GM23338 (cell line): ENCODE measurements at regions not wholly inside any gene's neighbourhood (a gene's known extent, or its start where the extent isn't known, plus 50 kb on each side); places are given as distances from the start of the nearest gene placed in this dataset.

ENCODE experiments used
- ATAC-seq: fragments of 200-7000 bp; cut with Tn5 transposase; 3 replicates; pipeline ENCODE4 v1.9.1; 2020
- DNase-seq: peaks from one replicate; pipeline ENCODE4 v3.0.0-alpha.2; 2015; ENCODE audit warnings: low spot score
- H2AFZ ChIP-seq: fragments of 200-600 bp; sonication (generic); 2 replicates; pipeline ENCODE4 v1.8.0; 2016; ENCODE audit warnings: antibody characterized with exemption, mild to moderate bottlenecking, moderate library complexity
- H3F3A ChIP-seq: fragments of 200-600 bp; sonication (generic); replicated peaks from 2 replicates; pipeline ENCODE4 v1.8.0; 2017; ENCODE audit warnings: antibody characterized with exemption, mixed run types, low read depth
- H3K27ac ChIP-seq: fragments of 200-600 bp; sonication (generic); 2 replicates; pipeline ENCODE4 v1.6.1; 2016; ENCODE audit warnings: low read depth
- H3K27me3 ChIP-seq: fragments of 200-600 bp; sonication (generic); 2 replicates; pipeline ENCODE4 v1.8.0; 2016; ENCODE audit warnings: mild to moderate bottlenecking, mixed run types, moderate library complexity; ENCODE audit not compliant: insufficient read depth
- H3K36me3 ChIP-seq: fragments of 200-600 bp; sonication (generic); 2 replicates; pipeline ENCODE4 v1.8.0; 2016; ENCODE audit warnings: mild to moderate bottlenecking; ENCODE audit not compliant: insufficient read depth
- H3K4me1 ChIP-seq: fragments of 200-600 bp; sonication (generic); 2 replicates; pipeline ENCODE4 v1.8.0; 2016; ENCODE audit warnings: mild to moderate bottlenecking, moderate library complexity; ENCODE audit not compliant: insufficient read depth
- H3K4me2 ChIP-seq: fragments of 200-600 bp; sonication (generic); 2 replicates; pipeline ENCODE4 v1.7.1; 2017; ENCODE audit warnings: mixed run types
- H3K4me3 ChIP-seq: fragments of 200-600 bp; sonication (generic); 2 replicates; pipeline ENCODE4 v1.6.1; 2016; ENCODE audit warnings: mixed run types
- H3K79me2 ChIP-seq: fragments of 200-600 bp; sonication (generic); replicated peaks from 2 replicates; pipeline ENCODE4 v1.8.0; 2017; ENCODE audit warnings: mild to moderate bottlenecking; ENCODE audit not compliant: insufficient read depth
- H3K9me2 ChIP-seq: fragments of 200-600 bp; sonication (generic); 2 replicates; pipeline ENCODE4 v1.8.0; 2017; ENCODE audit not compliant: insufficient read depth
- H4K20me1 ChIP-seq: fragments of 200-600 bp; sonication (generic); replicated peaks from 2 replicates; pipeline ENCODE4 v1.8.0; 2017; ENCODE audit warnings: mild to moderate bottlenecking; ENCODE audit not compliant: insufficient read depth
- H3K27ac Mint-ChIP-seq: 2 replicates; pipeline ENCODE4 v1.8.0; 2020; ENCODE audit warnings: inconsistent platforms, mild to moderate bottlenecking, moderate library complexity, mixed read lengths
- H3K27me3 Mint-ChIP-seq: 3 replicates; pipeline ENCODE4 v1.8.0; 2022; ENCODE audit warnings: low read depth, mild to moderate bottlenecking, moderate library complexity, mixed read lengths, inconsistent platforms; ENCODE audit not compliant: insufficient read depth, poor library complexity
- H3K36me3 Mint-ChIP-seq: 3 replicates; pipeline ENCODE4 v1.8.0; 2021; ENCODE audit warnings: low read depth, mild to moderate bottlenecking, inconsistent platforms, moderate library complexity, mixed read lengths
- H3K4me1 Mint-ChIP-seq: 3 replicates; pipeline ENCODE4 v1.8.0; 2020; ENCODE audit warnings: mild to moderate bottlenecking, inconsistent platforms, mixed read lengths
- H3K4me3 Mint-ChIP-seq: 3 replicates; pipeline ENCODE4 v1.8.0; 2021; ENCODE audit warnings: moderate library complexity, mild to moderate bottlenecking, inconsistent platforms, mixed read lengths
- H3K9me3 Mint-ChIP-seq: 3 replicates; pipeline ENCODE4 v1.8.0; 2020; ENCODE audit warnings: moderate library complexity, mild to moderate bottlenecking, inconsistent platforms, mixed read lengths
- CREB1 ChIP-seq: fragments of 250-450 bp; sonication (Bioruptor Pico); IDR thresholded peaks from 2 replicates; pipeline ENCODE4 v1.5.0; 2020; ENCODE audit warnings: low read depth, mild to moderate bottlenecking, moderate library complexity
- CTCF ChIP-seq, 2 experiments: fragments of 200-600 bp in 1 of 2; sonication (generic) in 1 of 2; conservative IDR thresholded peaks; 2 replicates each; pipeline versions ENCODE4 v1.5.1 to v1.6.1; 2016 to 2017; ENCODE audit warnings: antibody characterized with exemption in 2 of 2, low read depth in 2 of 2, mild to moderate bottlenecking in 2 of 2, moderate library complexity in 1 of 2
- ETS1 ChIP-seq: IDR thresholded peaks from 2 replicates; pipeline ENCODE4 v1.6.1; 2016; ENCODE audit warnings: antibody characterized with exemption
- EZH2 ChIP-seq: fragments of 200-600 bp; sonication (generic); IDR thresholded peaks from one replicate; pipeline ENCODE4 v1.8.0; 2017; ENCODE audit warnings: antibody characterized with exemption, mild to moderate bottlenecking, low read depth; ENCODE audit not compliant: unreplicated experiment
- EZH2phosphoT487 ChIP-seq: fragments of 200-600 bp; sonication (generic); IDR thresholded peaks from one replicate; pipeline ENCODE4 v1.8.1; 2018; ENCODE audit warnings: antibody characterized with exemption; ENCODE audit not compliant: unreplicated experiment
- JUNB ChIP-seq: IDR thresholded peaks from one replicate; pipeline ENCODE4 v1.6.1; 2016; ENCODE audit warnings: antibody characterized with exemption; ENCODE audit not compliant: unreplicated experiment
- NANOG ChIP-seq: IDR thresholded peaks from 2 replicates; pipeline ENCODE4 v1.6.1; 2016; ENCODE audit warnings: antibody characterized with exemption, borderline replicate concordance
- POLR2AphosphoS5 ChIP-seq: IDR thresholded peaks from 2 replicates; pipeline ENCODE4 v1.6.1; 2016; ENCODE audit warnings: antibody characterized with exemption, low read depth
- STAT1 ChIP-seq: IDR thresholded peaks from one replicate; pipeline ENCODE4 v1.6.1; 2016; ENCODE audit warnings: antibody characterized with exemption; ENCODE audit not compliant: unreplicated experiment
- ZNF114 ChIP-seq: fragments of 250-450 bp; sonication (Bioruptor Pico); IDR thresholded peaks from 2 replicates; pipeline ENCODE4 v1.5.0; 2020; ENCODE audit warnings: mild to moderate bottlenecking, moderate library complexity
- ZNF331 ChIP-seq: fragments of 250-450 bp; sonication (Bioruptor Pico); IDR thresholded peaks from 2 replicates; pipeline ENCODE4 v1.5.0; 2020; ENCODE audit warnings: low read depth, mild to moderate bottlenecking, moderate library complexity
- TF ChIP-seq, protein P1 (sequence below): IDR thresholded peaks from one replicate; pipeline ENCODE4 v1.6.1; 2018; ENCODE audit warnings: antibody characterized with exemption; ENCODE audit not compliant: unreplicated experiment
- TF ChIP-seq, protein P2 (sequence below): fragments of 250-450 bp; sonication (Bioruptor Pico); IDR thresholded peaks from 2 replicates; pipeline ENCODE4 v1.5.0; 2020; ENCODE audit warnings: mild to moderate bottlenecking, moderate library complexity

DNA sequence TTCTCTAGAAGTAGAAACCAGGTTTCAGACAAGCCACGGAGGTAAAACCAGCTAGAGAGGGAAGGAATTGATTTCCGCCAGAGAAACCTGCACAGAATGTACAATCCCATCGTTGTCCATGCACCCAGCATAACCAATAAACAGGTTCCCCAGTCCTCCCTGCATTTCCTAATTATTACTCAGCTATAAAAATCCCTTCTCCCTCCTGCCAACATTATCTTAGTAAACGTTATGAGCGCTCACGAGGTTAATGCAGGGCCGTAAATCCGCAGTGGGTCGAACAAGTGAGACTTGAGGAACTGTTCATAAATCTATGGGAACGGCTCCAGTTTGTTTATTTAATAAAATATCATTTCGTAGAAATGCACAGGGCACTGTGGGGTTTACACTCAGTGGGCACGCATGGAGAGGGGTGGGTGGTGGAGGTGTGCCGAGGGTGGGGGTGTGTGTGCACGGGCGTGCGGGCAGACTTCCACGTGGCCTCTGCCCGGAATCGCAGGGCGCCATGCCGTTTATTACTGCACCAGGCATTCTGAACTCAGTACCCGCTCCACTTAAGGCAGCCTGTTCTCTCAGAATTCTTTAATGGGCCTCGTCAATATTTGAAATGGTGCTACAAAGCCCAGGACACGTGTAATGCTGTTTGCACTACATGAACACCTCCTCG is 257.3 kb downstream of the MIAT start:
- Histone ChIP-seq H3K4me1 (peaks cover 23% of the 10 kb centered on the region), H3K36me3 (no peaks in the 10 kb centered on the region), H3K4me2 (no peak overlapping the region), H3K79me2 (no peaks in the 10 kb centered on the region), H3K4me3 (no peak overlapping the region), H4K20me1 (no peaks in the 10 kb centered on the region), H3F3A (no peaks in the 10 kb centered on the region), H3K9me2 (0 out of 2 replicates have a peak, but pooled peaks cover 6% of the 10 kb centered on the region), H2AFZ (no peak overlapping the region), H3K27me3 (no peaks in the 10 kb centered on the region), H3K27ac (no peak overlapping the region)
- H3K4me1 Mint-ChIP-seq: peaks cover 44% of the 10 kb centered on the region
- no peak overlapping the region for H3K27ac Mint-ChIP-seq
- no peaks in the 10 kb centered on the region for H3K36me3 Mint-ChIP-seq
- ATAC-seq: no peak
- no peak overlapping the region for H3K4me3 Mint-ChIP-seq
- peaks cover 18% of the 10 kb centered on the region for H3K27me3 Mint-ChIP-seq
- TF ChIP-seq JUNB (no peak), EZH2 (no peak), ZNF114 (no peak), EZH2phosphoT487 (no peak), ZNF331 (CRISPR knock-in tag) (no peak), CTCF (conservative IDR thresholded peaks at IDR 0.05; ENCODE audit: low read depth in 2 of 2) (no peak), ETS1 (no peak), NANOG (no peak), POLR2AphosphoS5 (no peak), CREB1 (CRISPR knock-in tag) (no peak), STAT1 (no peak)
- TF ChIP-seq, protein P1, sequence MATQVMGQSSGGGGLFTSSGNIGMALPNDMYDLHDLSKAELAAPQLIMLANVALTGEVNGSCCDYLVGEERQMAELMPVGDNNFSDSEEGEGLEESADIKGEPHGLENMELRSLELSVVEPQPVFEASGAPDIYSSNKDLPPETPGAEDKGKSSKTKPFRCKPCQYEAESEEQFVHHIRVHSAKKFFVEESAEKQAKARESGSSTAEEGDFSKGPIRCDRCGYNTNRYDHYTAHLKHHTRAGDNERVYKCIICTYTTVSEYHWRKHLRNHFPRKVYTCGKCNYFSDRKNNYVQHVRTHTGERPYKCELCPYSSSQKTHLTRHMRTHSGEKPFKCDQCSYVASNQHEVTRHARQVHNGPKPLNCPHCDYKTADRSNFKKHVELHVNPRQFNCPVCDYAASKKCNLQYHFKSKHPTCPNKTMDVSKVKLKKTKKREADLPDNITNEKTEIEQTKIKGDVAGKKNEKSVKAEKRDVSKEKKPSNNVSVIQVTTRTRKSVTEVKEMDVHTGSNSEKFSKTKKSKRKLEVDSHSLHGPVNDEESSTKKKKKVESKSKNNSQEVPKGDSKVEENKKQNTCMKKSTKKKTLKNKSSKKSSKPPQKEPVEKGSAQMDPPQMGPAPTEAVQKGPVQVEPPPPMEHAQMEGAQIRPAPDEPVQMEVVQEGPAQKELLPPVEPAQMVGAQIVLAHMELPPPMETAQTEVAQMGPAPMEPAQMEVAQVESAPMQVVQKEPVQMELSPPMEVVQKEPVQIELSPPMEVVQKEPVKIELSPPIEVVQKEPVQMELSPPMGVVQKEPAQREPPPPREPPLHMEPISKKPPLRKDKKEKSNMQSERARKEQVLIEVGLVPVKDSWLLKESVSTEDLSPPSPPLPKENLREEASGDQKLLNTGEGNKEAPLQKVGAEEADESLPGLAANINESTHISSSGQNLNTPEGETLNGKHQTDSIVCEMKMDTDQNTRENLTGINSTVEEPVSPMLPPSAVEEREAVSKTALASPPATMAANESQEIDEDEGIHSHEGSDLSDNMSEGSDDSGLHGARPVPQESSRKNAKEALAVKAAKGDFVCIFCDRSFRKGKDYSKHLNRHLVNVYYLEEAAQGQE: no peak
- TF ChIP-seq, protein P2, sequence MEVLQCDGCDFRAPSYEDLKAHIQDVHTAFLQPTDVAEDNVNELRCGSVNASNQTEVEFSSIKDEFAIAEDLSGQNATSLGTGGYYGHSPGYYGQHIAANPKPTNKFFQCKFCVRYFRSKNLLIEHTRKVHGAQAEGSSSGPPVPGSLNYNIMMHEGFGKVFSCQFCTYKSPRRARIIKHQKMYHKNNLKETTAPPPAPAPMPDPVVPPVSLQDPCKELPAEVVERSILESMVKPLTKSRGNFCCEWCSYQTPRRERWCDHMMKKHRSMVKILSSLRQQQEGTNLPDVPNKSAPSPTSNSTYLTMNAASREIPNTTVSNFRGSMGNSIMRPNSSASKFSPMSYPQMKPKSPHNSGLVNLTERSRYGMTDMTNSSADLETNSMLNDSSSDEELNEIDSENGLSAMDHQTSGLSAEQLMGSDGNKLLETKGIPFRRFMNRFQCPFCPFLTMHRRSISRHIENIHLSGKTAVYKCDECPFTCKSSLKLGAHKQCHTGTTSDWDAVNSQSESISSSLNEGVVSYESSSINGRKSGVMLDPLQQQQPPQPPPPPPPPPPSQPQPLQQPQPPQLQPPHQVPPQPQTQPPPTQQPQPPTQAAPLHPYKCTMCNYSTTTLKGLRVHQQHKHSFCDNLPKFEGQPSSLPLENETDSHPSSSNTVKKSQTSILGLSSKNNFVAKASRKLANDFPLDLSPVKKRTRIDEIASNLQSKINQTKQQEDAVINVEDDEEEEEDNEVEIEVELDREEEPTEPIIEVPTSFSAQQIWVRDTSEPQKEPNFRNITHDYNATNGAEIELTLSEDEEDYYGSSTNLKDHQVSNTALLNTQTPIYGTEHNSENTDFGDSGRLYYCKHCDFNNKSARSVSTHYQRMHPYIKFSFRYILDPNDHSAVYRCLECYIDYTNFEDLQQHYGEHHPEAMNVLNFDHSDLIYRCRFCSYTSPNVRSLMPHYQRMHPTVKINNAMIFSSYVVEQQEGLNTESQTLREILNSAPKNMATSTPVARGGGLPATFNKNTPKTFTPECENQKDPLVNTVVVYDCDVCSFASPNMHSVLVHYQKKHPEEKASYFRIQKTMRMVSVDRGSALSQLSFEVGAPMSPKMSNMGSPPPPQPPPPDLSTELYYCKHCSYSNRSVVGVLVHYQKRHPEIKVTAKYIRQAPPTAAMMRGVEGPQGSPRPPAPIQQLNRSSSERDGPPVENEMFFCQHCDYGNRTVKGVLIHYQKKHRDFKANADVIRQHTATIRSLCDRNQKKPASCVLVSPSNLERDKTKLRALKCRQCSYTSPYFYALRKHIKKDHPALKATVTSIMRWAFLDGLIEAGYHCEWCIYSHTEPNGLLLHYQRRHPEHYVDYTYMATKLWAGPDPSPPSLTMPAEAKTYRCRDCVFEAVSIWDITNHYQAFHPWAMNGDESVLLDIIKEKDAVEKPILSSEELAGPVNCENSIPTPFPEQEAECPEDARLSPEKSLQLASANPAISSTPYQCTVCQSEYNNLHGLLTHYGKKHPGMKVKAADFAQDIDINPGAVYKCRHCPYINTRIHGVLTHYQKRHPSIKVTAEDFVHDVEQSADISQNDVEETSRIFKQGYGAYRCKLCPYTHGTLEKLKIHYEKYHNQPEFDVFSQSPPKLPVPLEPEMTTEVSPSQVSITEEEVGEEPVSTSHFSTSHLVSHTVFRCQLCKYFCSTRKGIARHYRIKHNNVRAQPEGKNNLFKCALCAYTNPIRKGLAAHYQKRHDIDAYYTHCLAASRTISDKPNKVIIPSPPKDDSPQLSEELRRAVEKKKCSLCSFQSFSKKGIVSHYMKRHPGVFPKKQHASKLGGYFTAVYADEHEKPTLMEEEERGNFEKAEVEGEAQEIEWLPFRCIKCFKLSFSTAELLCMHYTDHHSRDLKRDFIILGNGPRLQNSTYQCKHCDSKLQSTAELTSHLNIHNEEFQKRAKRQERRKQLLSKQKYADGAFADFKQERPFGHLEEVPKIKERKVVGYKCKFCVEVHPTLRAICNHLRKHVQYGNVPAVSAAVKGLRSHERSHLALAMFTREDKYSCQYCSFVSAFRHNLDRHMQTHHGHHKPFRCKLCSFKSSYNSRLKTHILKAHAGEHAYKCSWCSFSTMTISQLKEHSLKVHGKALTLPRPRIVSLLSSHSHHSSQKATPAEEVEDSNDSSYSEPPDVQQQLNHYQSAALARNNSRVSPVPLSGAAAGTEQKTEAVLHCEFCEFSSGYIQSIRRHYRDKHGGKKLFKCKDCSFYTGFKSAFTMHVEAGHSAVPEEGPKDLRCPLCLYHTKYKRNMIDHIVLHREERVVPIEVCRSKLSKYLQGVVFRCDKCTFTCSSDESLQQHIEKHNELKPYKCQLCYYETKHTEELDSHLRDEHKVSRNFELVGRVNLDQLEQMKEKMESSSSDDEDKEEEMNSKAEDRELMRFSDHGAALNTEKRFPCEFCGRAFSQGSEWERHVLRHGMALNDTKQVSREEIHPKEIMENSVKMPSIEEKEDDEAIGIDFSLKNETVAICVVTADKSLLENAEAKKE: no peak
- DNase-seq: no peak
- no peaks in the 10 kb centered on the region for H3K9me3 Mint-ChIP-seq
